ENCODE measurements at regions not wholly inside any gene's neighbourhood (a gene's known extent, or its start where the extent isn't known, plus 50 kb on each side); places are given as distances from the start of the nearest gene placed in this dataset.

DNA sequence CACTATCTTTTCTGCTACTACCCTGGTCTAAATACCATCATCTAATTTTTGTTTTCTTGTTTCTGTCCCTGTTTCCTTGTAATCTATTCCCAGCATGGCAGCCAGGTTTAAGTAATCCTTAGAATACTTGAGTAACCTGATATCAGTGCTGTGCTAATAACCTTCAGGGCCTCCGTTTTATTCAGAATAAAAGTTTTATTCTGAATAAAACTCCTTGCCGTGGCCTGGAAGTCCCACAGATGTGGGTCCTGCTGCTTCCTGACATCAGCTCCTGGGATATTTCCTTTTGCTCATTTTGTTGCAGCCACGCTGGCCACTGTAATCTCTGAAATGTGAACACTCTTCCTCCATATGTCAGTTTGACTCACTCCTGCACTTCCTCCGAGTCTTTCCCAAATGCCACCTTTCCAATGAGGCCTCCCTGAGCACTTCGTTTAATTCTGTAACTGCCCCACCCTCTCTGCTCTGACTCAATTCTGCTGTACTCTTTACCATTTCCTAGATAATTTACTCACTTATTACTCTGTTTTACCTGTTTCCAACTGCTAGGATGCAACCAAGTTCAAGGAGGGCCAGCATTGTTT lies 114.0 kb upstream of the FOXA2 start:
- Histone ChIP-seq H2AK5ac (ENCODE audit: low read depth, low read length) (no peak overlapping the region), H3K9me3 (ENCODE audit: control insufficient read depth, insufficient read depth, low read length) (no peaks in the 10 kb centered on the region), H3K56ac (ENCODE audit: extremely low read depth, insufficient read depth, low read length) (no peak overlapping the region), H3K9ac (ENCODE audit: low read depth, low read length) (no peak overlapping the region), H4K5ac (ENCODE audit: low read depth, low read length) (no peak overlapping the region), H4K8ac (ENCODE audit: low read depth in 2 of 2, low read length in 2 of 2) (no peak overlapping the region), H2BK120ac (ENCODE audit: low read depth, low read length) (no peak overlapping the region), H3K14ac (replicated peaks; ENCODE audit: low read depth, low read length) (no peak overlapping the region), H2BK20ac (ENCODE audit: low read depth, low read length) (no peak overlapping the region), H2BK15ac (ENCODE audit: low read depth, low read length) (no peak overlapping the region), H3K36me3 (ENCODE audit: control insufficient read depth, insufficient read depth, low read length) (no peaks in the 10 kb centered on the region), H3K4me2 (ENCODE audit: low read depth, low read length) (no peak overlapping the region), H3K9me1 (ENCODE audit: insufficient read depth, low read length) (no peaks in the 10 kb centered on the region), H2AFZ (replicated peaks; ENCODE audit: low read length, poor library complexity) (no peak overlapping the region), H3K18ac (ENCODE audit: low read depth, low read length) (no peak overlapping the region), H3K27ac (ENCODE audit: insufficient read depth, low read length) (no peak overlapping the region), H3K23ac (ENCODE audit: low read depth, low read length) (no peak overlapping the region), H3K27me3 (ENCODE audit: control insufficient read depth, insufficient read depth, low read length) (peaks cover 4% of the 10 kb centered on the region), H4K91ac (ENCODE audit: insufficient read depth, low read depth, low read length) (no peak overlapping the region), H4K20me1 (ENCODE audit: insufficient read depth, low read length) (no peaks in the 10 kb centered on the region), H2BK5ac (ENCODE audit: low read depth, low read length, poor library complexity, severe bottlenecking) (no peak overlapping the region), H3K4me3 (ENCODE audit: insufficient read depth, low read depth, low read length) (no peak overlapping the region), H3K4me1 (ENCODE audit: control insufficient read depth, insufficient read depth, low read length) (no peaks in the 10 kb centered on the region), H3K79me1 (ENCODE audit: low read depth in 1 of 2, low read length in 2 of 2) (no peaks in the 10 kb centered on the region), H3K4ac (ENCODE audit: low read depth, low read length) (no peak overlapping the region), H2AK9ac (replicated peaks; ENCODE audit: low read depth, low read length, poor library complexity) (no peak overlapping the region)
- dilution Hi-C loops (cut with HindIII; ENCODE audit: low sequenced_read_pairs, unreplicated experiment) (no loop called here), intact Hi-C loops (cut with micrococcal nuclease) (loop anchor here (10.0 kb wide), 1 partner anchor 906 kb away; the partner anchor contains the start of gene CST9), in situ Hi-C loops (cut with MboI; ENCODE audit: low sequenced_read_pairs) (loop anchor here (10.0 kb wide), 1 partner anchor 536 kb away; no protein-coding TSS in a partner anchor)
- WGBS, 2 experiments (ENCODE audit: extremely low coverage in 2 of 2, insufficient read length in 1 of 2): 46% methylated on average over 2 of the region's 5 CpGs; no CpG with 5 or more reads in 1 of the 2 experiments
- TF ChIP-seq SMC3 (IDR thresholded peaks at IDR 0.05; ENCODE audit: low read depth, low read length) (no peak), CEBPB (IDR thresholded peaks at IDR 0.05; ENCODE audit: low read depth, low read length) (no peak), RFX5 (IDR thresholded peaks at IDR 0.05; ENCODE audit: low read depth, low read length) (no peak), CHD1 (IDR thresholded peaks at IDR 0.05; ENCODE audit: low read depth, low read length) (no peak), MXI1 (IDR thresholded peaks at IDR 0.05; ENCODE audit: borderline replicate concordance, low read depth, low read length) (no peak), MAFK (IDR thresholded peaks at IDR 0.05; ENCODE audit: low read depth, low read length) (no peak), POLR2A (IDR thresholded peaks at IDR 0.05; ENCODE audit: low read depth, low read length) (no peak), FOS (IDR thresholded peaks at IDR 0.05; ENCODE audit: low read depth, low read length) (no peak)
- TF ChIP-seq, protein P1, sequence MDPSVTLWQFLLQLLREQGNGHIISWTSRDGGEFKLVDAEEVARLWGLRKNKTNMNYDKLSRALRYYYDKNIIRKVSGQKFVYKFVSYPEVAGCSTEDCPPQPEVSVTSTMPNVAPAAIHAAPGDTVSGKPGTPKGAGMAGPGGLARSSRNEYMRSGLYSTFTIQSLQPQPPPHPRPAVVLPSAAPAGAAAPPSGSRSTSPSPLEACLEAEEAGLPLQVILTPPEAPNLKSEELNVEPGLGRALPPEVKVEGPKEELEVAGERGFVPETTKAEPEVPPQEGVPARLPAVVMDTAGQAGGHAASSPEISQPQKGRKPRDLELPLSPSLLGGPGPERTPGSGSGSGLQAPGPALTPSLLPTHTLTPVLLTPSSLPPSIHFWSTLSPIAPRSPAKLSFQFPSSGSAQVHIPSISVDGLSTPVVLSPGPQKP (IDR thresholded peaks at IDR 0.05; ENCODE audit: borderline replicate concordance, low read depth, low read length): no peak
- POLR2A ChIA-PET (ENCODE audit: unreplicated experiment): no interaction called here
- ATAC-seq (ENCODE audit: low read depth): no peak
- DNase-seq: no peak
- CTCF ChIA-PET: no interaction called here
- no TSS peak for BruUV-seq (replicated peaks)
